ENCODE measurements at regions not wholly inside any gene's neighbourhood (a gene's known extent, or its start where the extent isn't known, plus 50 kb on each side); places are given as distances from the start of the nearest gene placed in this dataset.
"Not testable (repeated sequence)": the region's sequence is repeated elsewhere in the genome, so short reads cannot be mapped to it uniquely, and the experiment has no call there.

GRCh38 chr16:7853197-7853596 lies 520.6 kb downstream of the RBFOX1 start:
- TF ChIP-seq JUND (IDR thresholded peaks at IDR 0.05; ENCODE audit: low read depth): no peak
- in situ Hi-C loops (cut with HindIII; ENCODE audit: low pct_unique_long_range_greater_than_20kb, low sequenced_read_pairs): no loop called here

DNA sequence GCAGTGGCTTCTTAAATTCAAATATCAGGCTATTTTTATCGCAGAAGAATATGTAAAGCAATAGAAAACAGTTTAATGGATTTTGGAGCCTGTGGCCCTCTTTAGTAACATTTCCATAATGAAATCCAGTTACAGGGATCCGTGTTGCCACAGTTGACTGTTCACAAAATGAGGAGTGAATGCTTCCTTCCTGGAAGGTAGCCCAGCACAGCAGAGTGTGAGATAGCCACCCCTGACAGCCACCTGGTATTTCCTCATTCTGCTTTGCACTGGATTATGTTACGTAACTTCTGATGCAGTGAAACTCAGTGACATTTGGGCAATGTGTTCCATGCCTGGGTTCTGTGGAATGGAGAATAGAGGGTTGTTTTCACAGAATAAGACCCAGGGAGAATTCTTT lies 517.2 kb downstream of the RBFOX1 start:
- in situ Hi-C loops (cut with HindIII; ENCODE audit: low pct_unique_long_range_greater_than_20kb, low sequenced_read_pairs): no loop called here
- DNase-seq (ENCODE audit: low read depth in 1 of 2, low spot score in 1 of 2): no peak
- no peak for TF ChIP-seq JUND (IDR thresholded peaks at IDR 0.05; ENCODE audit: low read depth)

More at GRCh38 chr16:7853197-7853596, 520.6 kb downstream of the RBFOX1 start:
- no peak for DNase-seq (ENCODE audit: low read depth in 1 of 2, low spot score in 1 of 2)

DNA sequence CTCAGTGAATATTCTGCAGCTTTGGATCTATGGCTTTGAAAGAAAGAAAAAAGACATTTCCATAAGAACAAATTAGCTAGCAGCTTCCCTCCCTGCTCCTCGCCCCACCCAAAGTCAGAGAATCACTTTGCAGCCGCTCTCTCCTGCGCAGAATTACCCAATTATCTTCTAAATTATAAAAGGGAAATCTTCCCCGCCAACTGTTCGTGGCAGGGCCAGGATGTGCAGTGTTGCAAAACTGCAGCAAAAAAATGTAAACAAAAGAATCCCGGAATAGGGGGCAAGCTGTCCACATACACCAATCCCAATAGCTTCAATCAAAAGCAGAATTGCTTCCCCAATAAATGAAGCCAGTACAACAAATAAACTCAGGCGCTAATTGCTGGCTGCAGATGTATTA lies 510.6 kb downstream of the RBFOX1 start:
- in situ Hi-C loops (cut with HindIII; ENCODE audit: low pct_unique_long_range_greater_than_20kb, low sequenced_read_pairs): no loop called here
- DNase-seq (ENCODE audit: low read depth in 1 of 2, low spot score in 1 of 2): no peak
- TF ChIP-seq JUND (IDR thresholded peaks at IDR 0.05; ENCODE audit: low read depth): no peak

GRCh38 chr16:7839568-7839967 lies 506.9 kb downstream of the RBFOX1 start:
- in situ Hi-C loops (cut with HindIII; ENCODE audit: low pct_unique_long_range_greater_than_20kb, low sequenced_read_pairs): no loop called here
- TF ChIP-seq JUND (IDR thresholded peaks at IDR 0.05; ENCODE audit: low read depth): no peak
- DNase-seq (ENCODE audit: low read depth in 1 of 2, low spot score in 1 of 2): peak in 1 of 2 experiments; percentile 4

GRCh38 chr16:7834771-7835431 lies 502.3 kb downstream of the RBFOX1 start:
- in situ Hi-C loops (cut with HindIII; ENCODE audit: low pct_unique_long_range_greater_than_20kb, low sequenced_read_pairs): no loop called here
- TF ChIP-seq JUND (IDR thresholded peaks at IDR 0.05; ENCODE audit: low read depth): no peak
- no peak for DNase-seq (ENCODE audit: low read depth in 1 of 2, low spot score in 1 of 2)

GRCh38 chr16:7820816-7821215 lies 488.2 kb downstream of the RBFOX1 start:
- in situ Hi-C loops (cut with HindIII; ENCODE audit: low pct_unique_long_range_greater_than_20kb, low sequenced_read_pairs): no loop called here
- no peak for TF ChIP-seq JUND (IDR thresholded peaks at IDR 0.05; ENCODE audit: low read depth)
- no peak for DNase-seq (ENCODE audit: low read depth in 1 of 2, low spot score in 1 of 2)

DNA sequence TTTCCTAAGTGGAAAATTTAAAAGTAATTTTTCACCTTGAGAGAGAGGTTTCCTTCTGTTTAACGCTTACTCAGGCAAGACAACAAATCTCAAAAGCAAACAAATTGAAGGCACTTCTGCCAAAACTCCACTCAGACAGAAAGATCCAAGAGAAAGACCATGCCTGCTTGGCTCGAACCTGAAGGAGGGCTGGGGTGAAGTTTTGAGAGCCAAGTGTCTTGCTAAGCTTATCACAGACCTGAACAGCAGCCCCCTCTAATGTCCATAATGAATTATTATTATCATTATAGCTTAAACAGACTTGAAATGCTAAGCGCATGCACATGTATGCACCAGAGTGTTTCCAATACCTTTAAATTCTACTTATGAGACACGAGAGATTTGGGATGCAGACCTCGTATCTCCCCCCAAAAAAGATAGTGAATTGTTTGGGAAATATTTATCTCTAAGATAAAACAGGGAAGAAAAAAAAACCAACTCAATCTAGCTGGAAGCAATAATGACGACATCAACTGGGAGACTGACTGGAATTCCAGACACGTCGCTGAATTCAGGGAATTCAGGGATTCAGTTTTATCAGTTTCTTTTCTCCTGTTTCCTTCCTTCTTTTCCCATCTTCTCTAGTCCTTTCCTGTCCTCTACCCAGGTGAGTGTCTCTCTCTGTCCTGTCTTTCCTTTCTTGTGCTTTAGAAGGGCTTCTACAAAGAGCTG lies 473.2 kb downstream of the RBFOX1 start:
- in situ Hi-C loops (cut with HindIII; ENCODE audit: low pct_unique_long_range_greater_than_20kb, low sequenced_read_pairs): no loop called here
- TF ChIP-seq JUND (IDR thresholded peaks at IDR 0.05; ENCODE audit: low read depth): no peak
- DNase-seq (ENCODE audit: low read depth in 1 of 2, low spot score in 1 of 2): no peak

DNA sequence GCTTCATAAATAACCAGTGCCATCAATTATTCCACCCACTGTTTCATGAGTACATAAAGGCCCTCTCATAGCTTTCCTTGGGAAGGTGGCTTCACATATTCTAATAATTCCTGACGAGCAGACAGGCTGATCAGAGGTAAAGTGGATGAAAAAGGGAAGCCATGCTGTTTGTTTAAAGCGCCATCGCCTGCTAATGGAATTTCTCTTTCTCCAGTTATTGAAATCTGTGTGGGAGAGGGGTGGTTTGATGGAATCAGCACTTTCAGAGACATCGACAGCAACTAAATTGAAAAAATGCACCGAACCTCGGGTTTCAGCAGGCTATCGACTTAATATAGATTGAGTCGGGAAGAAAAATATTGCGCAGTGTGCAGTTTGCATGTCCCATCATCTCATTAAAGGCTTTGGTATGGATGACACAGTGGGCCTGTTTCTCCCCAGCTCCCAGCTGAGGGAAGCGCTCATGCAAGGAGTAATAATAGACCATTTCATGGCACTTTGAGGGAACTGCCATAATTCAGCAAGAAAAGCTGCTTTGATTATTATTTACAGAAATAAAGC lies 472.1 kb downstream of the RBFOX1 start:
- in situ Hi-C loops (cut with HindIII; ENCODE audit: low pct_unique_long_range_greater_than_20kb, low sequenced_read_pairs): no loop called here
- DNase-seq (ENCODE audit: low read depth in 1 of 2, low spot score in 1 of 2): no peak
- TF ChIP-seq JUND (IDR thresholded peaks at IDR 0.05; ENCODE audit: low read depth): no peak

- no peak for DNase-seq (ENCODE audit: low read depth in 1 of 2, low spot score in 1 of 2)
- in situ Hi-C loops (cut with HindIII; ENCODE audit: low pct_unique_long_range_greater_than_20kb, low sequenced_read_pairs): no loop called here
- no peak for TF ChIP-seq JUND (IDR thresholded peaks at IDR 0.05; ENCODE audit: low read depth)
These were observed 459.7 kb downstream of the RBFOX1 start for GRCh38 chr16:7792346-7792745.

DNA sequence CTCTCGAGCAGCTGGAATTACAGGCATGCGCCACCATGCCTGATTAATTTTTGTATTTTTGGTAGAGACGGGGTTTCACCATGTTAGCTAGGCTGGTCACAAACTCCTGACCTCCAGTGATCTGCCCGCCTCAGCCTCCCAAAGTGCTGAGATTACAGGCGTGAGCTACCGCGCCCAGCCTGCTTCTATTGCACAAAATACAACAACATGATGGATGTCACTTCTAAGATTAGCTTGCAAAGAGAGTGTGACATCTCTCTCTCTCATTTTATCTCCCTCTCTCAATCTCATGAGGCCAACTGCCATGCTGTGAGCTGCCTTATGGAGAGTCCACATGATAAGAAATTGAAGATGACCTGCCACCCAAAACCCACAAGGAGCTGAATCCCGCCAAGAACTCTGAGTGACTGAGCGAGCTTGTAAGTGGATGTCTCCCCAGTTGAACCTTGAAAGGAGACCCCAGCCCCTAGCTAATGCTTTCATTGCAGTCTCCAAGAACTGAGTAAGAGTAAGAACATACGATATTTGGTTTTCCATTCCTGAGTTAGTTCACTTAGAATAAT lies 458.5 kb downstream of the RBFOX1 start:
- no peak for TF ChIP-seq JUND (IDR thresholded peaks at IDR 0.05; ENCODE audit: low read depth)
- no peak for DNase-seq (ENCODE audit: low read depth in 1 of 2, low spot score in 1 of 2)
- in situ Hi-C loops (cut with HindIII; ENCODE audit: low pct_unique_long_range_greater_than_20kb, low sequenced_read_pairs): no loop called here

- in situ Hi-C loops (cut with HindIII; ENCODE audit: low pct_unique_long_range_greater_than_20kb, low sequenced_read_pairs): no loop called here
- no peak for DNase-seq (ENCODE audit: low read depth in 1 of 2, low spot score in 1 of 2)
- TF ChIP-seq JUND (IDR thresholded peaks at IDR 0.05; ENCODE audit: low read depth): no peak
These were observed 442.4 kb downstream of the RBFOX1 start for GRCh38 chr16:7775072-7775488.

DNA sequence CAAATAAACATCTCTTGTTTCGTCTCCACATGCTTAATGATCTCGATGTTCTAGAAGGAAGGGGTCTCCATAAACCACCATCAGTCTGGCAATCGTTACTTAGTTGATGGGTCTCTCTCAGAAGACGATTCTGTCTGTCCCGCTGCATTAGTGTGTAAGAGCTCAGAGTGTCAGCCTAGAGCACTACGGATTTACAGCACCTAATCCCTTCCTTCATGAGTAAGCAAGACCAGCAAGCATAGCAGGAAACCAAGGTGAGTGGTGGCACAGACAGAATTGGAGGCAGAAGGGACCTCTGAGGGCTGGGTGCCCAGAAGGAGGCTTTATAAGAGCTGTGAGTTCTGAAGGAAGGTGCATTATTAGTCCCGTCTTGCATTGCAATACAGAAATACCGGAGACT lies 440.1 kb downstream of the RBFOX1 start:
- in situ Hi-C loops (cut with HindIII; ENCODE audit: low pct_unique_long_range_greater_than_20kb, low sequenced_read_pairs): no loop called here
- DNase-seq (ENCODE audit: low read depth in 1 of 2, low spot score in 1 of 2): no peak
- no peak for TF ChIP-seq JUND (IDR thresholded peaks at IDR 0.05; ENCODE audit: low read depth)

GRCh38 chr16:7769091-7769490 lies 436.4 kb downstream of the RBFOX1 start:
- DNase-seq (ENCODE audit: low read depth in 1 of 2, low spot score in 1 of 2); in situ Hi-C loops (cut with HindIII; ENCODE audit: low pct_unique_long_range_greater_than_20kb, low sequenced_read_pairs): not testable (repeated sequence)
